ENCODE measurements at regions not wholly inside any gene's neighbourhood (a gene's known extent, or its start where the extent isn't known, plus 50 kb on each side); places are given as distances from the start of the nearest gene placed in this dataset.
"Not testable (repeated sequence)": the region's sequence is repeated elsewhere in the genome, so short reads cannot be mapped to it uniquely, and the experiment has no call there.

DNA sequence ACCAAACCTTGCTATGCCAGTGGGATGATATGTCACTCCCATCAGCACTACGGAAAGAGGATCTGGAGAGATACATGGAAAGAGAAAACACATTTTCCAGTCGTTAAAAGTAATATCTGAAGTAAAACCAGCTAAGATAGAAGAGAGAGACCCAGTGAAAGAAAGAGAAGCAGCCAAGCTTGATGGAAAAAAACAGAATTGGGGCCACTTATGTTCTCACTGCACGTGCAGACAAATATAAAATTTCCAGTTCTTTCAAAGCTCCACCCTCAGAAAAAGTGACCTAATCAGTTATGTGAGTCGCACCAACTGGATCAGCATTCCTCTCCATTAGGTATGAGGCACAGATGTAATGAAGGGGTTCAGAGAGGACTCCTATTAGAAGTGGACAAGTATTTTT is 266.1 kb downstream of the MTERF1 start:
- no peak overlapping the region for H2AFZ ChIP-seq (ENCODE audit: low read length)
- TF ChIP-seq, protein P1, sequence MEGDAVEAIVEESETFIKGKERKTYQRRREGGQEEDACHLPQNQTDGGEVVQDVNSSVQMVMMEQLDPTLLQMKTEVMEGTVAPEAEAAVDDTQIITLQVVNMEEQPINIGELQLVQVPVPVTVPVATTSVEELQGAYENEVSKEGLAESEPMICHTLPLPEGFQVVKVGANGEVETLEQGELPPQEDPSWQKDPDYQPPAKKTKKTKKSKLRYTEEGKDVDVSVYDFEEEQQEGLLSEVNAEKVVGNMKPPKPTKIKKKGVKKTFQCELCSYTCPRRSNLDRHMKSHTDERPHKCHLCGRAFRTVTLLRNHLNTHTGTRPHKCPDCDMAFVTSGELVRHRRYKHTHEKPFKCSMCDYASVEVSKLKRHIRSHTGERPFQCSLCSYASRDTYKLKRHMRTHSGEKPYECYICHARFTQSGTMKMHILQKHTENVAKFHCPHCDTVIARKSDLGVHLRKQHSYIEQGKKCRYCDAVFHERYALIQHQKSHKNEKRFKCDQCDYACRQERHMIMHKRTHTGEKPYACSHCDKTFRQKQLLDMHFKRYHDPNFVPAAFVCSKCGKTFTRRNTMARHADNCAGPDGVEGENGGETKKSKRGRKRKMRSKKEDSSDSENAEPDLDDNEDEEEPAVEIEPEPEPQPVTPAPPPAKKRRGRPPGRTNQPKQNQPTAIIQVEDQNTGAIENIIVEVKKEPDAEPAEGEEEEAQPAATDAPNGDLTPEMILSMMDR (IDR thresholded peaks at IDR 0.05; ENCODE audit: low read length), result no peak
- no peak for TF ChIP-seq EZH2 (IDR thresholded peaks at IDR 0.05; ENCODE audit: borderline replicate concordance, low read length)
- H3K9me3 ChIP-seq (ENCODE audit: low read length), result 0 out of 2 replicates have a peak, but pooled peaks cover 2% of the 10 kb centered on the region
- H3K27ac ChIP-seq (ENCODE audit: low read depth, low read length, poor library complexity, severe bottlenecking), result peak overlapping the region; percentile 9
- H3K36me3 ChIP-seq (ENCODE audit: insufficient read depth, low read length), result no peaks in the 10 kb centered on the region
- H3K4me1 ChIP-seq (ENCODE audit: insufficient read depth, low read length, severe bottlenecking), result peaks cover 5% of the 10 kb centered on the region
- no peaks in the 10 kb centered on the region for H3K79me2 ChIP-seq (ENCODE audit: insufficient read depth, low read length)
- H3F3A ChIP-seq (ENCODE audit: insufficient read depth, low read length), result no peaks in the 10 kb centered on the region
- H3K4me3 ChIP-seq (ENCODE audit: low read depth, low read length, poor library complexity, severe bottlenecking), result no peak overlapping the region
- H4K20me1 ChIP-seq (ENCODE audit: insufficient read depth, low read length), result no peaks in the 10 kb centered on the region
- no peak overlapping the region for H3K9ac ChIP-seq (ENCODE audit: low read length)
- no peaks in the 10 kb centered on the region for H3K27me3 ChIP-seq (ENCODE audit: insufficient read depth, low read length)
- H3K4me2 ChIP-seq (ENCODE audit: low read length), result 0 out of 2 replicates have a peak overlapping the region, but pooled peaks have one; percentile 12
- H3K9me2 ChIP-seq (ENCODE audit: low read depth, low read length), result no peaks in the 10 kb centered on the region

DNA sequence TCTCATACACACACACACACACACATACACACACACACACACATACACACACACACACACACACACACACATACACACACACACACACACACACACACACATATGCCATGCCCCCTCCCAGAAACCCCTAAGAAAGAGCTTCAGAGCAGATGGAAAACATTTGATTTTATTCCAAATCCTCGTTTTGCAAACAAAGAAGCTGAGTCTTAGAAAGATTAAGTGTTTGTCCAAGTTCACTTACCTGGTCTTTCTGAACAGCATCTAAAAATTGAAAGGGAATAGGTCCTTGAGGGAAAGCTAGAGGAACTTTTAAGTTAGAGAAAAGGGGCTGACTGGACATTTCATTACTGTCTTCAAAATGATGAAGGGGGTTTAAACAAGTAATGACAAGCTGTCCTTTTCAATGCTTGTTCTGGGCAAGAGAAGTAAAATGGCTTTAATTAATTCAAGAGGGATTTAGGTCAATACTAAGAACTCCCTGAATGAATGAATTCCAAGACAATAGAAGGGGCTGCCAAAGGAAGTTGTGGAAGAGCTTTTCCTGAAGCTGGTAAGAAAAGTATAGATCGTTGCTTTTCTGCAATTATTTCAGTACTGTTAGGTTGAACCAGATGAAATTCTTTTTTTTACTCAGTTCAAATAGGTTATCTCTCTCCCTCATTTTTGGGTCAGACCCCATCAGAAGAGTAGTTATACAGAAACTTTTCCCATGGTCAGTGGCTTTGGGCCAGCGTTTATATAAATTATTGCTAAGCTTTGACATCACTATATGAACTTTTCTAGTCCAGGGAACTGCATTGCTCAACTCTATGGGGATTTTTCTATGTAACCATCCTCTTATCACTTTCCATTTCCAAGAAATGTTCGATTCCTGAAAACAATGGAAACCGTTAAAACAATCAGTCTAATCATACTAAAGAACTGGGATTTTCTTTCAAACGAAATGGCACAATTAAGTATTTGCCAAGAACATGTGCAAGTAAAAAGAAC is 261.4 kb downstream of the MTERF1 start:
- Histone ChIP-seq H3K9me3 (ENCODE audit: low read length) (no peaks in the 10 kb centered on the region), H3K27me3 (ENCODE audit: insufficient read depth, low read length) (no peaks in the 10 kb centered on the region), H3F3A (ENCODE audit: insufficient read depth, low read length) (no peaks in the 10 kb centered on the region), H3K36me3 (ENCODE audit: insufficient read depth, low read length) (no peaks in the 10 kb centered on the region), H3K4me2 (ENCODE audit: low read length) (no peak overlapping the region), H3K79me2 (ENCODE audit: insufficient read depth, low read length) (no peaks in the 10 kb centered on the region), H3K9me2 (ENCODE audit: low read depth, low read length) (no peaks in the 10 kb centered on the region), H4K20me1 (ENCODE audit: insufficient read depth, low read length) (no peaks in the 10 kb centered on the region), H3K9ac (ENCODE audit: low read length) (no peak overlapping the region), H3K27ac (ENCODE audit: low read depth, low read length, poor library complexity, severe bottlenecking) (no peak overlapping the region), H3K4me3 (ENCODE audit: low read depth, low read length, poor library complexity, severe bottlenecking) (no peak overlapping the region), H3K4me1 (ENCODE audit: insufficient read depth, low read length, severe bottlenecking) (peaks cover 5% of the 10 kb centered on the region), H2AFZ (ENCODE audit: low read length) (no peak overlapping the region)
- TF ChIP-seq EZH2 (IDR thresholded peaks at IDR 0.05; ENCODE audit: borderline replicate concordance, low read length), result no peak
- TF ChIP-seq, protein P1 (IDR thresholded peaks at IDR 0.05; ENCODE audit: low read length), result no peak

DNA sequence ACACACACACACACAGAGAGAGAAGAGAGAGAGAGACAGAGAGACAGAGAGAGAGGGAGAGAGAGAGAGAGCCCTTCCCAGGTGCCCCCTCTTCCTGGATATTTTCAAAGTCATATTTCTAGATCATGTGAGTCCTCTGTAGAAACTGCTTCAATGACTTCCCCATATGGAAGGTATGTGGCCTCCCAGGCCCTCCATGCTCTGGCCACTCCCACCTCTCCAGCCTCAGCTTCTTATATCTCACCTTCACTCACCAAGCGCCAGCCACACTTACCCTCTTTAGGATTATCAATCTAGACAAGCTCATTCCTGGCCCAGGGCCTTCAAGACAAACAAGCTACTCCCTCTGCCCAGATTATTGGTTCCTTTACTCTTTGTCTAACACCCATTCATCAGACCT is 259.7 kb downstream of the MTERF1 start:
- no peaks in the 10 kb centered on the region for H4K20me1 ChIP-seq (ENCODE audit: insufficient read depth, low read length)
- no peaks in the 10 kb centered on the region for H3F3A ChIP-seq (ENCODE audit: insufficient read depth, low read length)
- H3K27ac ChIP-seq (ENCODE audit: low read depth, low read length, poor library complexity, severe bottlenecking), result no peak overlapping the region
- H3K4me2 ChIP-seq (ENCODE audit: low read length), result no peak overlapping the region
- H3K36me3 ChIP-seq (ENCODE audit: insufficient read depth, low read length), result no peaks in the 10 kb centered on the region
- H3K79me2 ChIP-seq (ENCODE audit: insufficient read depth, low read length), result no peaks in the 10 kb centered on the region
- no peak overlapping the region for H2AFZ ChIP-seq (ENCODE audit: low read length)
- H3K27me3 ChIP-seq (ENCODE audit: insufficient read depth, low read length), result no peaks in the 10 kb centered on the region
- H3K4me1 ChIP-seq (ENCODE audit: insufficient read depth, low read length, severe bottlenecking), result no peaks in the 10 kb centered on the region
- TF ChIP-seq EZH2 (IDR thresholded peaks at IDR 0.05; ENCODE audit: borderline replicate concordance, low read length), result no peak
- TF ChIP-seq, protein P1 (IDR thresholded peaks at IDR 0.05; ENCODE audit: low read length), result no peak
- H3K4me3 ChIP-seq (ENCODE audit: low read depth, low read length, poor library complexity, severe bottlenecking), result no peak overlapping the region
- no peaks in the 10 kb centered on the region for H3K9me2 ChIP-seq (ENCODE audit: low read depth, low read length)
- H3K9me3 ChIP-seq (ENCODE audit: low read length), result no peaks in the 10 kb centered on the region
- no peak overlapping the region for H3K9ac ChIP-seq (ENCODE audit: low read length)

DNA sequence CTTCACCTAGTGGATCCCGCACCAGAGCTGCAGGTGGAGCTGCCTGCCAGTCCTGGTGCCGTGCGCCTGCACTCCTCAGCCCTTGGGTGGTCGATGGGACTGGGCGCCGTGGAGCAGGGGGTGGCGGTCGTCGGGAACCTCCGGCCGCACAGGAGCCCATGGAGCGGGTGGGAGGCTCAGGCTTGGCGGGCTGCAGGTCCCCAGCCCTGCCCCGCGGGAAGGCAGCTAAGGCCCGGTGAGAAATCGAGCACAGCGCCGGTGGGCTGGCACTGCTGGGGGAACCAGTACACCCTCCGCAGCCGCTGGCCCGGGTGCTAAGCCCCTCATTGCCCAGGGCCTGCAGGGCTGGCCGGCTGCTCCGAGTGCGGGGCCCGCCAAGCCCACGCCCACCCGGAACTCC is 253.2 kb downstream of the MTERF1 start:
- H3K27ac ChIP-seq (ENCODE audit: low read depth, low read length, poor library complexity, severe bottlenecking); H3K4me1 ChIP-seq (ENCODE audit: insufficient read depth, low read length, severe bottlenecking): not testable (repeated sequence)

More for the DNA sequence above, 253.2 kb downstream of the MTERF1 start:
- H2AFZ ChIP-seq (ENCODE audit: low read length); H3K9me3 ChIP-seq (ENCODE audit: low read length); H3K4me3 ChIP-seq (ENCODE audit: low read depth, low read length, poor library complexity, severe bottlenecking); H3K36me3 ChIP-seq (ENCODE audit: insufficient read depth, low read length); H3K79me2 ChIP-seq (ENCODE audit: insufficient read depth, low read length); H3K4me2 ChIP-seq (ENCODE audit: low read length); H4K20me1 ChIP-seq (ENCODE audit: insufficient read depth, low read length); H3K27me3 ChIP-seq (ENCODE audit: insufficient read depth, low read length); H3K9ac ChIP-seq (ENCODE audit: low read length); H3F3A ChIP-seq (ENCODE audit: insufficient read depth, low read length); H3K9me2 ChIP-seq (ENCODE audit: low read depth, low read length): not testable (repeated sequence)

Data from OCI-LY1 (cell line).